Natural killer cell (primary cell): ENCODE measurements at regions not wholly inside any gene's neighbourhood (a gene's known extent, or its start where the extent isn't known, plus 50 kb on each side); places are given as distances from the start of the nearest gene placed in this dataset.

ENCODE experiments used
- ATAC-seq, 3 donors: fragments of 150-1000 bp in 2 of 3; fragments of 200-7000 bp in 1 of 3; cut with Tn5 transposase; 1 replicate in 1 of 3; 2 replicates in 2 of 3; pipeline ENCODE4 v1.10.0; 2021; ENCODE audit warnings: mild to moderate bottlenecking in 2 of 3, moderate library complexity in 2 of 3
- DNase-seq, 2 donors: peaks; one replicate each; pipeline versions ENCODE4 v3.0.0 to v3.0.0-alpha.2; 2013 to 2021; ENCODE audit warnings: mixed read lengths in 1 of 2
- H3K27ac ChIP-seq: one replicate; pipeline ENCODE4 v1.5.1; 2013; ENCODE audit warnings: mild to moderate bottlenecking, low read length
- H3K27me3 ChIP-seq: one replicate; pipeline ENCODE4 v1.6.1; 2013; ENCODE audit warnings: low read length; ENCODE audit not compliant: control insufficient read depth, insufficient read depth
- H3K36me3 ChIP-seq: one replicate; pipeline ENCODE4 v1.6.1; 2013; ENCODE audit warnings: low read length; ENCODE audit not compliant: control insufficient read depth, insufficient read depth
- H3K4me1 ChIP-seq: one replicate; pipeline ENCODE4 v1.6.1; 2013; ENCODE audit warnings: low read length; ENCODE audit not compliant: control insufficient read depth, insufficient read depth
- H3K4me3 ChIP-seq: one replicate; pipeline ENCODE4 v1.5.1; 2013; ENCODE audit warnings: low read length
- H3K9me3 ChIP-seq: one replicate; pipeline ENCODE4 v1.6.1; 2013; ENCODE audit warnings: low read length; ENCODE audit not compliant: control insufficient read depth, insufficient read depth
- H3K27ac Mint-ChIP-seq, 2 donors: one replicate each; pipeline ENCODE4 v1.8.0; 2022; ENCODE audit warnings: mild to moderate bottlenecking in 2 of 2, mixed read lengths in 2 of 2, moderate library complexity in 1 of 2
- H3K27me3 Mint-ChIP-seq, 2 donors: one replicate each; pipeline ENCODE4 v1.8.0; 2022; ENCODE audit warnings: low read depth in 2 of 2, mixed read lengths in 2 of 2
- H3K36me3 Mint-ChIP-seq: one replicate; pipeline ENCODE4 v1.8.0; 2022; ENCODE audit warnings: mixed read lengths
- H3K4me1 Mint-ChIP-seq, 2 donors: one replicate each; pipeline ENCODE4 v1.8.0; 2022; ENCODE audit warnings: mixed read lengths in 2 of 2
- H3K4me3 Mint-ChIP-seq: one replicate; pipeline ENCODE4 v1.8.0; 2022; ENCODE audit warnings: mild to moderate bottlenecking, moderate library complexity, mixed read lengths
- H3K9me3 Mint-ChIP-seq, 2 donors: one replicate each; pipeline ENCODE4 v1.8.0; 2022; ENCODE audit warnings: mixed read lengths in 2 of 2
- WGBS: methylation state at CpG from one replicate; pipeline ENCODE4 v1.1.7; 2013; ENCODE audit warnings: missing lambda C conversion rate; ENCODE audit not compliant: insufficient coverage; 5-methylcytosine and 5-hydroxymethylcytosine counted together
- intact Hi-C: fragments of 100-400 bp; cut with micrococcal nuclease; formaldehyde crosslinking; loops from one replicate; pipeline ENCODE4 v1.14.2; 2022
- TF ChIP-seq, protein P1 (sequence below): fragments of 200-600 bp; IDR thresholded peaks from one replicate; pipeline ENCODE4 v1.8.0; 2022; ENCODE audit warnings: antibody characterized with exemption

DNA sequence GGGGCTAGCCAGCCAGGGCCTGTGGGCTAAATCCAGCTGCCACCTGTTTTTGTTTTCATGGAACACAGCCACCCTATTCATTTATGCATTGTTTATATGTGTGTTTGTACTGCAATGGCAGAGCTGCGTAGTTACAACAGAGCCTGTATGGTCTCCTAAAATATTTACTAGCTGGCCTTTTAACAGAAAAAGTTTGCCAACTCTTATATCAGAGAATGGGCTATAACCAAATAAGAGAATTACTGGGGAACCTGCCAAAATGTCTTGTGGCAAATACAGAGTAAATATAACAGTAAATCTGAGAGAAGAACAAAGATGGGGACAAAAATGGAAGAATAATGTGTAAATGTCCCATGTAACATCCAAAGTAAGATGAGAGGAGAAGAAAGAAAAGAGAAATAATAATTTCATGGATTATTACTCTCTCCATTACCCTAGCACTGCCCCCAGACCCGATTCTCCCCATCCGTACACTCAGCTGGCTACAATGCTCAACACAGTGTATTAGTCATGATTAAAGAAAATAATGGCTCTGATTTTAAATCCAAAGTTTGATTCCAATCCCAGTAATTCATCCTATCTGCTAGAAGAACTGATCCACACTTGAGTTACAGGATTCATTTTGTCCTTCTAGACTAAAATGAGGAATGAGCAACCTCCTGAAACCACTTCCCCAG, 249.3 kb downstream of the LRATD1 start:
- H3K27ac ChIP-seq: no peak overlapping the region
- no peaks in the 10 kb centered on the region for H3K9me3 ChIP-seq
- no peaks in the 10 kb centered on the region for H3K4me1 Mint-ChIP-seq
- no peaks in the 10 kb centered on the region for H3K27me3 Mint-ChIP-seq
- H3K27ac Mint-ChIP-seq: no peak overlapping the region
- no CpG with 5 or more reads among the region's 3 CpGs for WGBS
- no peak overlapping the region for H3K4me3 Mint-ChIP-seq
- TF ChIP-seq, protein P1, sequence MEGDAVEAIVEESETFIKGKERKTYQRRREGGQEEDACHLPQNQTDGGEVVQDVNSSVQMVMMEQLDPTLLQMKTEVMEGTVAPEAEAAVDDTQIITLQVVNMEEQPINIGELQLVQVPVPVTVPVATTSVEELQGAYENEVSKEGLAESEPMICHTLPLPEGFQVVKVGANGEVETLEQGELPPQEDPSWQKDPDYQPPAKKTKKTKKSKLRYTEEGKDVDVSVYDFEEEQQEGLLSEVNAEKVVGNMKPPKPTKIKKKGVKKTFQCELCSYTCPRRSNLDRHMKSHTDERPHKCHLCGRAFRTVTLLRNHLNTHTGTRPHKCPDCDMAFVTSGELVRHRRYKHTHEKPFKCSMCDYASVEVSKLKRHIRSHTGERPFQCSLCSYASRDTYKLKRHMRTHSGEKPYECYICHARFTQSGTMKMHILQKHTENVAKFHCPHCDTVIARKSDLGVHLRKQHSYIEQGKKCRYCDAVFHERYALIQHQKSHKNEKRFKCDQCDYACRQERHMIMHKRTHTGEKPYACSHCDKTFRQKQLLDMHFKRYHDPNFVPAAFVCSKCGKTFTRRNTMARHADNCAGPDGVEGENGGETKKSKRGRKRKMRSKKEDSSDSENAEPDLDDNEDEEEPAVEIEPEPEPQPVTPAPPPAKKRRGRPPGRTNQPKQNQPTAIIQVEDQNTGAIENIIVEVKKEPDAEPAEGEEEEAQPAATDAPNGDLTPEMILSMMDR: no peak
- no peaks in the 10 kb centered on the region for H3K36me3 ChIP-seq
- no peaks in the 10 kb centered on the region for H3K4me1 ChIP-seq
- no peak for ATAC-seq
- intact Hi-C loops: no loop called here
- H3K36me3 Mint-ChIP-seq: no peaks in the 10 kb centered on the region
- no peak overlapping the region for H3K4me3 ChIP-seq
- no peak for DNase-seq
- peaks cover 11 to 14% of the 10 kb centered on the region in 2 donors for H3K9me3 Mint-ChIP-seq
- H3K27me3 ChIP-seq: no peaks in the 10 kb centered on the region

DNA sequence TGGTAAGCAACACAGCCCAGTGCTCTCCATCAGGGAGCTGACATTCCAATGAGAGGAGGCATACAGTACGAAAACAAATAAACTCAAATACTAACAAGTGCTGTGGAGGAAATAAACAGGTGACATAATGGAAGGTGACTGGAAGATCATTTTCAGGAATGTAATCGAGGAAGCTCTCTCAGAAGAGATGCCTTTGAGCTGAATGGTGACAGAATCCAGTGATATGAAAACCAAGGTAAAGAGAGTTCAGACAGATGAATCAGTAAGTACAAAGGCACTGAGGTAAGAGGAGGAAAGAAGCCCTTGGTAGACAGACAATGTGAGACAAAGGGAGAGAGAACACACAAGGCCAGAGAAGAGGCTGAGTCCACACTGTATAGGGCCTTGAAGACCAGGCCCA, 252.1 kb downstream of the LRATD1 start:
- no peak for ATAC-seq
- Mint-ChIP-seq H3K36me3 (no peaks in the 10 kb centered on the region), H3K4me3 (no peak overlapping the region), H3K27ac (no peak overlapping the region), H3K9me3 (peaks cover 2 to 4% of the 10 kb centered on the region in 2 donors), H3K4me1 (no peaks in the 10 kb centered on the region), H3K27me3 (no peaks in the 10 kb centered on the region)
- no peak for DNase-seq
- Histone ChIP-seq H3K9me3 (no peaks in the 10 kb centered on the region), H3K27me3 (no peaks in the 10 kb centered on the region), H3K4me3 (no peak overlapping the region), H3K27ac (no peak overlapping the region), H3K4me1 (no peaks in the 10 kb centered on the region), H3K36me3 (no peaks in the 10 kb centered on the region)
- TF ChIP-seq, protein P1: no peak
- intact Hi-C loops: no loop called here
- 88% methylated on average over 1 of the region's 2 CpGs for WGBS

DNA sequence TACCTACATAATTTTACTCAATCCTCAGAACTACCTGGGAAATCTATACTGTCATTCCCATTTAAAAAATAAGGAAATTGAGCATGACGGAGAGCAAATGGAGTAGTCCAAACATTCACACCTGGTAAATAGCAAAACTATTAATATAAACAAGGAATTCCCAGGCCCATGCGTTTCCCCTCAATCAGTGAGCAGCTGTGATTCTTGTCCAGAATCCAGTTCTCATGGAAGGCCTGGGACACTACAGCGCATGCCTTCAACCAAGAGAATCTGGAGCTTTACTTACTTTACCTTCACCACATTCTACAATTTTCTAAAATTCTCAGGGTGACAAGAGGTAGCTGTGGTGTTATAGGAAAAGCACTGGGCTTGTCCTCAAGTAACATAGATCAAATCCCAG, 259.0 kb downstream of the LRATD1 start:
- 94% methylated on average over 3 of the region's 3 CpGs for WGBS
- no peaks in the 10 kb centered on the region for H3K36me3 ChIP-seq

More for the DNA sequence above, 259.0 kb downstream of the LRATD1 start:
- intact Hi-C loops: no loop called here
- Mint-ChIP-seq H3K27ac (no peak overlapping the region), H3K27me3 (no peaks in the 10 kb centered on the region), H3K4me1 (no peaks in the 10 kb centered on the region), H3K36me3 (no peaks in the 10 kb centered on the region), H3K4me3 (no peak overlapping the region), H3K9me3 (peaks cover 2 to 7% of the 10 kb centered on the region in 2 donors)
- Histone ChIP-seq H3K27ac (no peak overlapping the region), H3K4me1 (no peaks in the 10 kb centered on the region), H3K4me3 (no peak overlapping the region), H3K27me3 (no peaks in the 10 kb centered on the region), H3K9me3 (no peaks in the 10 kb centered on the region)
- TF ChIP-seq, protein P1: no peak
- ATAC-seq: no peak
- DNase-seq: no peak
